ENCODE measurements at regions not wholly inside any gene's neighbourhood (a gene's known extent, or its start where the extent isn't known, plus 50 kb on each side); places are given as distances from the start of the nearest gene placed in this dataset.

- TF ChIP-seq, protein P1, sequence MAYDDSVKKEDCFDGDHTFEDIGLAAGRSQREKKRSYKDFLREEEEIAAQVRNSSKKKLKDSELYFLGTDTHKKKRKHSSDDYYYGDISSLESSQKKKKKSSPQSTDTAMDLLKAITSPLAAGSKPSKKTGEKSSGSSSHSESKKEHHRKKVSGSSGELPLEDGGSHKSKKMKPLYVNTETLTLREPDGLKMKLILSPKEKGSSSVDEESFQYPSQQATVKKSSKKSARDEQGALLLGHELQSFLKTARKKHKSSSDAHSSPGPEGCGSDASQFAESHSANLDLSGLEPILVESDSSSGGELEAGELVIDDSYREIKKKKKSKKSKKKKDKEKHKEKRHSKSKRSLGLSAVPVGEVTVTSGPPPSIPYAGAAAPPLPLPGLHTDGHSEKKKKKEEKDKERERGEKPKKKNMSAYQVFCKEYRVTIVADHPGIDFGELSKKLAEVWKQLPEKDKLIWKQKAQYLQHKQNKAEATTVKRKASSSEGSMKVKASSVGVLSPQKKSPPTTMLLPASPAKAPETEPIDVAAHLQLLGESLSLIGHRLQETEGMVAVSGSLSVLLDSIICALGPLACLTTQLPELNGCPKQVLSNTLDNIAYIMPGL (CRISPR knock-in tag; IDR thresholded peaks at IDR 0.05; ENCODE audit: borderline replicate concordance in 1 of 2, low read depth in 1 of 2) = no peak
- TF ChIP-seq SRY (CRISPR knock-in tag; IDR thresholded peaks at IDR 0.05) = no peak
- no peak for TF ChIP-seq ZNF7 (CRISPR knock-in tag; IDR thresholded peaks at IDR 0.05)
- TF ChIP-seq, protein P2, sequence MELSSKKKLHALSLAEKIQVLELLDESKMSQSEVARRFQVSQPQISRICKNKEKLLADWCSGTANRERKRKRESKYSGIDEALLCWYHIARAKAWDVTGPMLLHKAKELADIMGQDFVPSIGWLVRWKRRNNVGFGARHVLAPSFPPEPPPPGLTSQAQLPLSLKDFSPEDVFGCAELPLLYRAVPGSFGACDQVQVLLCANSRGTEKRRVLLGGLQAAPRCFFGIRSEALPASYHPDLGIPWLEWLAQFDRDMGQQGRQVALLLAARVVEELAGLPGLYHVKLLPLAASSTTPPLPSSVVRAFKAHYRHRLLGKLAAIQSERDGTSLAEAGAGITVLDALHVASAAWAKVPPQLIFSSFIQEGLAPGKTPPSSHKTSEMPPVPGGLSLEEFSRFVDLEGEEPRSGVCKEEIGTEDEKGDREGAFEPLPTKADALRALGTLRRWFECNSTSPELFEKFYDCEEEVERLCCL (CRISPR knock-in tag; IDR thresholded peaks at IDR 0.05; ENCODE audit: borderline replicate concordance) = no peak
- no peak for TF ChIP-seq NFE2L1 (CRISPR knock-in tag; IDR thresholded peaks at IDR 0.05; ENCODE audit: borderline replicate concordance)
- TF ChIP-seq ZNF589 (CRISPR knock-in tag; conservative IDR thresholded peaks at IDR 0.05) = no peak
- TF ChIP-seq IRF2 (CRISPR knock-in tag; IDR thresholded peaks at IDR 0.05) = peak; percentile 68; the same call in 1 of the 2 replicates
- TF ChIP-seq RARG (CRISPR knock-in tag; IDR thresholded peaks at IDR 0.05; ENCODE audit: low read depth) = no peak
- no peak for TF ChIP-seq ZNF138 (CRISPR knock-in tag; IDR thresholded peaks at IDR 0.05; ENCODE audit: low read depth)
- TF ChIP-seq ZNF703 (CRISPR knock-in tag; IDR thresholded peaks at IDR 0.05; ENCODE audit: borderline replicate concordance) = no peak
- no peak for TF ChIP-seq NCOA5 (CRISPR knock-in tag; IDR thresholded peaks at IDR 0.05)
- no peak for TF ChIP-seq FIP1L1 (IDR thresholded peaks at IDR 0.05; ENCODE audit: borderline replicate concordance, insufficient read depth, low read depth, low read length)
- TF ChIP-seq SYNCRIP (IDR thresholded peaks at IDR 0.05; ENCODE audit: insufficient read depth, low read depth, low read length) = no peak
- no peak for TF ChIP-seq SP5 (CRISPR knock-in tag; IDR thresholded peaks at IDR 0.05; ENCODE audit: borderline replicate concordance, low read depth)
- TF ChIP-seq ZNF496 (CRISPR knock-in tag; IDR thresholded peaks at IDR 0.05; ENCODE audit: insufficient replicate concordance) = no peak
- no peak for TF ChIP-seq ZNF768 (CRISPR knock-in tag; IDR thresholded peaks at IDR 0.05)
- TF ChIP-seq ZNF660 (CRISPR knock-in tag; IDR thresholded peaks at IDR 0.05; ENCODE audit: borderline replicate concordance, low read depth) = no peak
- no peak for TF ChIP-seq BCL6 (CRISPR knock-in tag; IDR thresholded peaks at IDR 0.05)
- TF ChIP-seq ZNF614 (CRISPR knock-in tag; IDR thresholded peaks at IDR 0.05; ENCODE audit: borderline replicate concordance) = peak; percentile 83; the same call in 1 of the 2 replicates
- TF ChIP-seq ZNF883 (CRISPR knock-in tag; IDR thresholded peaks at IDR 0.05; ENCODE audit: not compliant biosample characterization) = no peak
- 0 out of 2 replicates have a peak, but pooled peaks have one; percentile 43 for TF ChIP-seq ZNF891 (CRISPR knock-in tag; IDR thresholded peaks at IDR 0.05)
- no peak for TF ChIP-seq ZNF468 (CRISPR knock-in tag; IDR thresholded peaks at IDR 0.05)
- TF ChIP-seq FLYWCH1 (CRISPR knock-in tag; IDR thresholded peaks at IDR 0.05) = no peak
- 0 out of 2 replicates have a peak, but pooled peaks have one; percentile 30 for TF ChIP-seq ZNF136 (CRISPR knock-in tag; IDR thresholded peaks at IDR 0.05; ENCODE audit: low read depth)
Measured at GRCh38 chr5:173753307-173754168, 134.6 kb upstream of the CPEB4 start (continued).

Data from HepG2 (cell line).